Keratinocyte (primary cell): ENCODE measurements at regions not wholly inside any gene's neighbourhood (a gene's known extent, or its start where the extent isn't known, plus 50 kb on each side); places are given as distances from the start of the nearest gene placed in this dataset.

ENCODE experiments used
- CTCF ChIP-seq, 3 experiments: IDR thresholded peaks in 1 of 3; conservative IDR thresholded peaks in 1 of 3; optimal IDR thresholded peaks in 1 of 3; 2 replicates in 2 of 3; 3 replicates in 1 of 3; pipeline versions ENCODE3 to v1.5.1; 2011; ENCODE audit warnings: low read length in 3 of 3, mild to moderate bottlenecking in 3 of 3, moderate library complexity in 2 of 3, control low read depth in 1 of 3, inconsistent platforms in 1 of 3; ENCODE audit not compliant: insufficient read depth in 2 of 3; ENCODE audit errors: extremely low read depth in 1 of 3
- EZH2 ChIP-seq: IDR thresholded peaks from one replicate; pipeline ENCODE4 v1.6.1; 2012; ENCODE audit warnings: inconsistent platforms, mild to moderate bottlenecking, low read length, moderate library complexity

- TF ChIP-seq CTCF (optimal IDR thresholded peaks at IDR 0.05 in 1 of 3, IDR thresholded peaks at IDR 0.05 in 1 of 3, conservative IDR thresholded peaks at IDR 0.05 in 1 of 3; ENCODE audit: extremely low read depth in 1 of 3, insufficient read depth in 2 of 3, low read length in 3 of 3), result no peak
- TF ChIP-seq EZH2, result no peak
These were observed 273.7 kb upstream of the C1orf174 start for GRCh38 chr1:4173731-4174130.
